ENCODE measurements at regions not wholly inside any gene's neighbourhood (a gene's known extent, or its start where the extent isn't known, plus 50 kb on each side); places are given as distances from the start of the nearest gene placed in this dataset.

- TF ChIP-seq CTCF (conservative IDR thresholded peaks at IDR 0.05; ENCODE audit: low read depth, low read length) (no peak), EZH2 (IDR thresholded peaks at IDR 0.05; ENCODE audit: borderline replicate concordance, low read depth, low read length, poor library complexity, severe bottlenecking) (no peak)
Measured at GRCh38 chr17:33837281-33837680, 417.8 kb upstream of the CCL2 start.
